Activated CD8-positive, alpha-beta memory T cell treated with anti-CD3 and anti-CD28 coated beads, Interleukin-2, amount 50 U/mL, for 24 hours (primary cell): ENCODE measurements at regions not wholly inside any gene's neighbourhood (a gene's known extent, or its start where the extent isn't known, plus 50 kb on each side); places are given as distances from the start of the nearest gene placed in this dataset.

Experiments
- DNase-seq: peaks from one replicate; pipeline ENCODE4 v3.0.0-alpha.2; 2020; ENCODE audit errors: extremely low read depth

DNA sequence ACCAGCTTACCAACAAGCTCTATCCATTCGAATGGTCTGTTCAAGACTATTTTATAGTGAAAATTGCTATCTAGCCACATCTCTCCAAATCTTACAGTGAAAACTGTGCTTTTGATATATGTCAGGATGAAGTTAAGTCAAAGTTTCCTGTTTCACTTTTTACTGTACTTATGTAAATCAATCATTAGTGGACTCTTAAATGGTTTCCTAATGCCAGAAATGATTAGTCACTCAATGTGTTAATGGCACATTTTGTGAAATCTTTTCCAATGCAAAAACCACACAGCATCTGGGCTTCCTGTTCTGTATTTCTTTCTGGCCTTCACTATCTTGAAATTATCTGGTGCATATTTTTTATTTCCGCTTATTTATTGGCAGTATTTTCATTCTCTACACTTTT lies 87.3 kb upstream of the STEAP1B start:
- DNase-seq, result no peak

GRCh38 chr7:22586786-22587140 lies 86.8 kb upstream of the STEAP1B start:
- DNase-seq, result no peak

- DNase-seq, result no peak
Measured at GRCh38 chr7:22586101-22586785, 86.3 kb upstream of the STEAP1B start.

GRCh38 chr7:22584179-22584578 lies 84.2 kb upstream of the STEAP1B start:
- no peak for DNase-seq

DNA sequence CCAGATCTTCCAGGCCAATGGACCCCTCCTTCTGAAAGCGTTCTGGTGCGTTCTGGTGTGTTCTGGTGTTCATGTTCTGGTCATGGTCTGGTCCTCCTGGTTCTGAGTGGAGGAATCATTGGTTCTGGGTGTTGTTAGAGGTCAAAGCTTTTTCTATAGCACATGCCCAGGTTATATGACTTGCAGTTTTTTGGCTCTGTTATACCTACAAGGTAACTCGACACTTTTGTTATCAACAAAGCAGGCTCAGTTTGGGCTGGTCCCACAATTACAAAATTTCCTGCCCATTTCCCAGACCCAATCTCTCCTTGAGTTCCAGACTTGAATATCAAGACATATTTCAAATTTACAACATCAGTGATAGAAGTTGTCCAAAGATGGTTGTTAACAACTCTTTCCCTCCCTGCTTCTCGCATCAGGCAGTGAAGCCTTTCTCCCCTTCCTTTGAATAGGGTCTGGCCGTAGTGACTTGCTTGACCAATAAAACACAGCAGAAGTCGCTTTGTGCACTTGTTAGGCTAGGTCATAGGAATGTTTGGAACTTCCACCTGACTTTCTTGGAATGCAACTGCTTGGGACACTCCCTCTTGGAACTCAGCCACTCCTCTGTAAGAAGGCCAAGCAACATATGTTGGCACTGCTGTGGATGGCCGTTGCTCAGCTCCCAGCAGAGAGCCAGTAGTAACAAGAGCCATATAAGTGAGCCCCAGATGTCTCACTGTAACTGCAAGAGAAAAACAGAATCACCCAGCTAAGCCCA lies 83.1 kb upstream of the STEAP1B start:
- DNase-seq, result no peak

DNA sequence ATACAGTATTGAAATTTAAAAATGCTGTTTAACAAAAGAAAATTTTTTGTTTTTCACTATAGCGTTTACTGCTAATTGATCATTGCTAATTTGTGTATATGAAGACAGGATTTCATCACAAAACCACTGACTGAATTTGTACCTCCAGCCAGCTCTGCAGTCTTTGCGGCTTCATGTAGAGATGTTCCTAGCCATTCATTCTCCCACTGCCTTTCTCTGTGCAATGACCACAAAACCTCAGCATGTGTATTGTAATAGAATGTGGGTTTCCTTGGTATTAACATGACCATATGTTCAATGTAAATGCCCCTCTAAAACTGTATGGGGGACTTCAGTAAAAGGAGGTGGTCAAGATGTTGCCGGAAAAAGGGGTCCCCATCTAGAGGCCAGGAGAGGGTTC lies 81.1 kb upstream of the STEAP1B start:
- no peak for DNase-seq

- DNase-seq, result no peak
Measured at GRCh38 chr7:22579961-22580360, 80.0 kb upstream of the STEAP1B start.

GRCh38 chr7:22578007-22578733 lies 78.2 kb upstream of the STEAP1B start:
- DNase-seq, result no peak

- DNase-seq, result no peak
Measured at GRCh38 chr7:22577470-22578001, 77.5 kb upstream of the STEAP1B start.

GRCh38 chr7:22576612-22577469 lies 76.9 kb upstream of the STEAP1B start:
- no peak for DNase-seq

DNA sequence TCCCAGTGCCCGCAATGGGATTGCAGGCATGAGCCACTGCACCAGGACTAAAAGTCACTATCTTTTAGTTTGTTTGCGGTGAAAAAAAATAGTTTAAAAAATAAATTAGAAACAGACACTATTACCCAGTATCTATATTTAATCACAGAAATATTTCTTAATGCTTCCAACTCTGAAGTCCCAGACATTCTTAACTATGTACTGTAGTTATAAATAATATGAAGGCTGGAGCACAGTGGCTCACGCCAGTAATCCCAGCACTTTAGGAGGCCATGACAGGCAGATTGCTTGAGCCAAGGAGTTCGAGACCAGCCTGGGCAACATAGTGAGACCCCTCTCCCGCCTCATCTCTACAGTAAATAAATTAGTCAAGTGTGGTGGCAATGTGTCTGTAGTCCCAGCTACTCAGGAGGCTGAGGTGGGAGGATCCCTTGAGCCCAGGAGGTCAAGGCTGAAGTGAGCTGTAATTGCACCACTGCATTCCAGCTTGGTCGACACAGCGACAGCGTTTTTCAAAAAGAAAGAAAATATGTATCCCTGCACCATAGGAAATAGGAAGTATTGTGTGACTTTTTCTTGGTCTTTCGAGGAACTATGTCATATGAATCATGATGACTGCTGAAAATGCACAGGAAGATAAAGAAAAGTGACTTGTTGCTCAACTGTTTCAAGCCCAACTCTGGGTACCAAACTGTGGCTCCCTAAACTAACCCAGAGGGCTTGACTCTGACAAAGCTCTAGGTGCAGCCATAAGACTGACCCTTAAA lies 74.9 kb upstream of the STEAP1B start:
- no peak for DNase-seq

DNA sequence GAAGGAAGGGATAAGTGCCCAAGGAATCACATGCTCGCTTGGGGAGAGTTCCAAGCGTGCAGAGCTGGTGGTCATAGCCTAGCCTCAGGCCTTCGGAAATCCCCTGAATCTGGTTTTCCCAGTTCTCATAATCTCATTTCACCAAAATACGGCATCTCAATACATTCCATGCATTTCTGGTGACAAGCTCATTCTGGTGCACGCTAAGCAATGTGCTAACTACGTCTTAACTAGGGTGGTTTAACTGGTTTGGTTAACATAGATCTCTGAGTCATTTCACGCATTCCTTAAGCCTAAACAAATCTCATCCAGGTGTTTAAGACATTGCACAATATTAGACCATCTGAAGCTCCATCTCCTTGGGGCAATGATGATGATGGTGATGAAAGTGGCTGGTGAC lies 72.9 kb upstream of the STEAP1B start:
- DNase-seq, result no peak

DNA sequence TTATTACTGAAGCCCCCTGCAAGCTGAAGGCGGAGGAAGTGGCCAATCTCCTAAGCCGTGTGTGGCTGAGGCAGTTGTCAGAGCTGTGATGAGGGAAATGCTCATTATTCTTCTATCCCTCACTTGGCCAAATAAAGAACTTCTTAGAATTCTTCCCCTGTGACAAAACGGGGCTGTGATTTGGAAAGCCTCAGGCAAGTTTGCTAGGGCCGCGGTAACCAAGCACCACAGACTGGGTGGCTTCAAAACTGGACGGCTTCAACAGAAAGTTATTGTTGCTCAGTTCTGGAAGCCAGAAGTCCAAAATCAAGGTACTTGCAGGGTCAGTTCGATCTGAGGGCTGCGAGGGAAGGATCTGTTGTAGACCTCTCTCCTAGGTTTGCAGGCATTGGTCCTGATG lies 72.3 kb upstream of the STEAP1B start:
- no peak for DNase-seq

GRCh38 chr7:22571766-22572165 lies 71.8 kb upstream of the STEAP1B start:
- no peak for DNase-seq

DNA sequence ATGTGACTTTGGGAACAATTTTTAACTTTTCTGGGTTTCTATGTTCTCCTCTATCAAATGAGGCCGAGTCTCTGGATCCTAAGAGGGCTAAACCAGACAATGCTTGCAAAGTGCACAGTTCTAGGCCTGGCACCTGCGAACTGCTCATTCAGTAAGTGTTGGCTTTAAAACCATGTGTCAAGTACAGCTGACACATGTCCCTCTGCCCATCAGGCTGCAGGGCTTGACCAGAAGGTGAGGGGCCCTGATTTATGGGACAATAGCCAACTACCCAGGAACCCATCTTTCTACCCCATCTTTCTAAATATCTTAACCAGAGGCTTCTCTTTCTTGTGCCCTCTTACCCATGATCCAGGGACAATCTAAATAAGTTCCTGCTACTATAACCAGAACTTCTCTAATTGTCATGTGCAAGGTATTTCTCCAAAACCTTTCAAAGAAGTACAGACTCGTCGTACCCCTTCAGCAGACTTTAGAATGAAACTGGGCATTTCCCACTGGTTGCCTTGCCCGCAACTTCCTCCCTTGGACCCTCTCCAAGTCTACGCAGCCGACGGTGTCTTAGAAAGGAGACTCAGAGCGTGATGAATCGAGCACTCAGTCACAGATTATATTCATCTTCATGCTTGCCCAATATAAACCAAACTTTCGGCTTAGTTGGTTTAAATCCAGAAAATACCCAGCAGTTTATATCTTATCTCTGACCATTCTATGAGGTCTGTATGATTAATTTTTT lies 69.8 kb upstream of the STEAP1B start:
- DNase-seq, result no peak

DNA sequence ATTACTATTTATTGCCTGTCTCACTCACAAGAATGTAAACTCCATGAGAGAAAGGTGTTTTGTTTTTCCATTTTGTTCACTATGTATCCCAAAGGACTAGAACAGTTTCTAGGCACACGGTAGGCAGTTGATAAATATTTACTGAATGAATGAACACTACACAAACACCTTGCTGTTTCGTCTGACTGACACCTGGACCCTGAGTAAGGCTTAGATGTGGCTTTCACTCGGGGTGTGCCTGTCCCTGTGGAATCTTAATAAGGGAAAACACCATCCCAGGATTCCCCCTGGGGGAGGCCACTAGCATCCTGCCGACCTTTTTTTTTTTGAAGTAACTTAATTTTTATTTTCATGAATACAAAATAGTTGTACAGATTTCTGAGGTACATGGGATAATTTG lies 66.6 kb upstream of the STEAP1B start:
- DNase-seq, result no peak

DNA sequence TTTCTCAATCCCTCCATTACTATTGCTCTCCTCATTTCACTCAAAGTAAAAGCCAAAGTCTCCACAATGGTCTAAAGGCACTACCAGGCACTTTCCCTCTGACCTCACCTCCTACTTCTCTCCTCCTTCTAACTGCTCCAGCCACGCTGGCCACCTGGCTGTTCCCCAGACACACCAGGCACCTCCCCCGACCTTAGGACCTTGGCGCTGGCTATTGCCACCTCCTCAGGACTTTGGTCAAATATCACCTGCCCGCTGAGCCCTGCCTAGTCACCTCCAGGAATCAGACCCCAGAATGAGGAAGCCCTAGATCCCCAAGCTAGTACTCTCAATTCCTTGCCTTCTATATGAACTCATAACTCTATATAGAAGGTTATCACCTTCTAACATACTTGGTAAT lies 66.2 kb upstream of the STEAP1B start:
- DNase-seq, result no peak

- no peak for DNase-seq
Measured at GRCh38 chr7:22565315-22565811, 65.4 kb upstream of the STEAP1B start.

GRCh38 chr7:22564511-22565045 lies 64.6 kb upstream of the STEAP1B start:
- DNase-seq, result no peak
